Omental fat pad (tissue), 3 donors: ENCODE measurements at regions not wholly inside any gene's neighbourhood (a gene's known extent, or its start where the extent isn't known, plus 50 kb on each side); places are given as distances from the start of the nearest gene placed in this dataset.

Experiments used
- ATAC-seq: fragments of 150-250 bp; one replicate; pipeline ENCODE4 v1.9.1; 2016; ENCODE audit warnings: mild to moderate bottlenecking, moderate library complexity; ENCODE audit not compliant: low FRiP score
- DNase-seq: peaks from one replicate; pipeline ENCODE4 v3.0.0-alpha.2; 2019; ENCODE audit warnings: low spot score
- TF ChIP-seq, protein P1 (sequence below), 3 donors: fragments of 450-650 bp; IDR thresholded peaks; one replicate each; pipeline ENCODE4 v1.5.1; 2016 to 2017; ENCODE audit warnings: antibody characterized with exemption in 3 of 3, mild to moderate bottlenecking in 3 of 3, moderate library complexity in 2 of 3

DNA sequence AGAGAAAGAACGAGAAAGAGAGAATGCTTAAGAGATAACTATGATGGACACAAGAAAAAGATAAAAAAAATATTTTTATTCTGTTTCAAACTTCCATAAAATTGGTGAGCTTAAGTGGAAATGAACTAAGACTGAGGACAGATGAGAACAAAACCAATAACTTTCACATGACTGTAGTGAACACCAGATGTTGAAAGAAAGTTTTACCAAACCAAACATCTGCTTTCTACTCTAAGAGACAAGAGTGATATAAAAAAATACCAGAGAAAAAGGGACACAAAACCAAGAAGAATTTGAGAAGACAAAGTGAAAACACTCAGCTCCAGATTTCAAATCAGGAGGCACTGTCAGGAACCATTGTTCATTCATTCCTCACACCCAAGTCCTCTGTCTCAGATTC lies 147.9 kb downstream of the IMPG2 start:
- no peak for DNase-seq
- TF ChIP-seq, protein P1, sequence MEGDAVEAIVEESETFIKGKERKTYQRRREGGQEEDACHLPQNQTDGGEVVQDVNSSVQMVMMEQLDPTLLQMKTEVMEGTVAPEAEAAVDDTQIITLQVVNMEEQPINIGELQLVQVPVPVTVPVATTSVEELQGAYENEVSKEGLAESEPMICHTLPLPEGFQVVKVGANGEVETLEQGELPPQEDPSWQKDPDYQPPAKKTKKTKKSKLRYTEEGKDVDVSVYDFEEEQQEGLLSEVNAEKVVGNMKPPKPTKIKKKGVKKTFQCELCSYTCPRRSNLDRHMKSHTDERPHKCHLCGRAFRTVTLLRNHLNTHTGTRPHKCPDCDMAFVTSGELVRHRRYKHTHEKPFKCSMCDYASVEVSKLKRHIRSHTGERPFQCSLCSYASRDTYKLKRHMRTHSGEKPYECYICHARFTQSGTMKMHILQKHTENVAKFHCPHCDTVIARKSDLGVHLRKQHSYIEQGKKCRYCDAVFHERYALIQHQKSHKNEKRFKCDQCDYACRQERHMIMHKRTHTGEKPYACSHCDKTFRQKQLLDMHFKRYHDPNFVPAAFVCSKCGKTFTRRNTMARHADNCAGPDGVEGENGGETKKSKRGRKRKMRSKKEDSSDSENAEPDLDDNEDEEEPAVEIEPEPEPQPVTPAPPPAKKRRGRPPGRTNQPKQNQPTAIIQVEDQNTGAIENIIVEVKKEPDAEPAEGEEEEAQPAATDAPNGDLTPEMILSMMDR (IDR thresholded peaks at IDR 0.05): no peak
- no peak for ATAC-seq

DNA sequence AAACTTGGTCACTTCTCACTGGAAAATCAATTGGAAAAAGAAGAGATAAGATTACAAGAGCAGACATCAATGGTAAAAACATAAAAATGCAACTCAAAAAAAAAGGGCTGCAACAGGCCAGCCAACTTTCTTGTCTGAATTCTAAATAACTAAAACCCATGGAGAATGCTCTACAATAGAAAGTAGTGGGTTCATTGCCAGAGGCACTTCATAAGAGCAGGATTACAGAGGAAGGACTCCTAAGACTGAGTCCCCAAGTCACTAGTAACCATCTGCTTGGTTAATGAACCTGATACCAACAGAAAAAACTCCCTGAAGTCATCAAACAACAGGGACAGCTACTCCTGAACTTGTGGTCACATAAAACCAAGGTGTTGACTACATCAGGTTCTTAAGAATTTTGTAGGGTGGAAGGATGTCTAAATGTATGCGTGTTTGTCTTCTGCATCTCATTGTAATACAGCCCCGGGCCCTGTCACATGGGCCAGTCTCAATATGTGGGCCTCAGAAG lies 148.6 kb downstream of the IMPG2 start:
- ATAC-seq: no peak
- TF ChIP-seq, protein P1 (IDR thresholded peaks at IDR 0.05): no peak
- no peak for DNase-seq

DNA sequence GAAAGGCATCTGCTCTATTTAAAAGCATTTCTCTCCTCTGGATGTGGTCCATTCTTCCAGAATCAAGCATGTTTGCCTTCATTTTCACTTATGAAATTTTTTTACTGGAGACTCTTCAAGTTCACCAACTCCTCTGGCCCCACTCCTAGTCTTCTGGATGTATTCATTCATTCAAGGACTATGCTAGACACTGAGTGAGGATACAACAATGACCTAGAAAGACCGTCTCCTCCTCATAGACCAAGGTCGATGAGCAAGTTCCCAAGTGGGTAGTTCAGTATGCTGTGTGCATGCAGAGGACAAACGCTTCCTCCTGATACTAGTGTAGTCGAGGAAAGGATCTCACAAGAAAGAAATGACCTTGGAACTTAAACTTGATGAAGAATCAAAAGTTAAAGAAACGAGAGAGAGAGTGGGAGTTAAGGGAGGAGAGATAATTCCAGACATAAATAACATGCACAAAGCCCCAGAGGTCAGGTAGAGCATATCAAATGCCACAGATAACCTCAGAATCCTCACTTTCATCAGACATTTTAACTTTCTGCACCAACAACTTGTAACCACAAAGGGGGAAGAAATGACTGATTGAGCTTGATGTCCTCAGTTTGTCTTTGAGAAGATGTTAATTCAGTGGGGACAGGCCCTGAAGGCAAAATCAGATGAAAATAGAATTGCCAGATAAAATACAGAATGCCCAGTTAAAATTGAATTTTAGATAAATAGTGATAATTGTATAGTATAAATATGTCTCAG lies 149.4 kb downstream of the IMPG2 start:
- ATAC-seq (no peak), DNase-seq (no peak)
- TF ChIP-seq, protein P1 (IDR thresholded peaks at IDR 0.05): no peak

DNA sequence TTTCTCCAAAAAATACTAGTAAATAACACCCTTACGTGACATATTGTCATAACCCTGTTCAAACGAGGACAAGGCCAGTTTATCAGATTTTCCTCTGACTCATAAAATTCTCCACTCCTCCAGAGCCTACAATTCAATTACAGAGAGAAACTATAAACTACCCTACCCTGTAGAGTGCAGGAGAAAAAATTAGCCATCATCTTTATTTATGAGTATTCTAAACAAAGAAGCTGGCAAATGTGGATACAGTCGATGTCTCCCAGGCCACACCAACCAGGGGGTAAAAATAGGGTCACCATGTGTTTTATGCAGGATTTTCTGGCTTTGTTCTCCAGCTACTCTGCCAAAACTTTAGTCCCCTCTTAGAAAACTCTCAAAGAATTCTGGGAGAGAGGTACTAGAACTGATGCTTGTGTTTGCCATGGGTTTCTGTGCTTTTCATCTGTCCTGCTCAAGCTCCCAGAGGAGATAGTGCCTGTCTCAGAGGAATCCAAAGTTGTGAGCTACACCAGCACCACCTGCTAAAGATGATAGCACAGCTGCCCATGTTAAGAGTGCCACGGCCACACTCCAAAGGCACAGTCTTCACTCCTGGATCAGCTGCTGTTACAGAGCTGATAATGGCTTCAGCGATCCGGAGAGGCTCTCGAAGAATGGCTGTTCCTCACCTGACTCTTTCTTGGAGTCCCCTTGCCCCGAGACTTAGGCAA lies 150.2 kb downstream of the IMPG2 start:
- no peak for DNase-seq
- no peak for ATAC-seq
- TF ChIP-seq, protein P1 (IDR thresholded peaks at IDR 0.05): no peak

DNA sequence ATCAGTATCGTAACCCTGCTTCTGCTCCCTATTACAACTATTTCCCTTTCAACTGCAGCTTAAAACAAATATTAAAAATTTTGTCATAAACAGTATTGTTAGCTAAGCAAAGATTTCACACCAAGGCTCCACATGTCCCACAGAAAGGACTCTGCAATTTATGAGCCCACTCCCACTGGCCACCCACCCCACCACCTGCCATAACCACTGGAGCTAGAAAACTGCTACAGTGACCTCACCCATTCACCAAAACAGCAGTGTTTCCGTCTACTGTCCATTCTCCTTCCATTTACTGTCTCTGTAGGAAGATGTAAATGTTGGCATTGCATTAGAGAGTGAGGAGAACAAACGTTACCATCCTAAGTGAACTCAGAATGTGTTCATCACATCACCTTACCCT lies 150.9 kb downstream of the IMPG2 start:
- ATAC-seq (no peak), DNase-seq (no peak)
- TF ChIP-seq, protein P1 (IDR thresholded peaks at IDR 0.05): no peak

DNA sequence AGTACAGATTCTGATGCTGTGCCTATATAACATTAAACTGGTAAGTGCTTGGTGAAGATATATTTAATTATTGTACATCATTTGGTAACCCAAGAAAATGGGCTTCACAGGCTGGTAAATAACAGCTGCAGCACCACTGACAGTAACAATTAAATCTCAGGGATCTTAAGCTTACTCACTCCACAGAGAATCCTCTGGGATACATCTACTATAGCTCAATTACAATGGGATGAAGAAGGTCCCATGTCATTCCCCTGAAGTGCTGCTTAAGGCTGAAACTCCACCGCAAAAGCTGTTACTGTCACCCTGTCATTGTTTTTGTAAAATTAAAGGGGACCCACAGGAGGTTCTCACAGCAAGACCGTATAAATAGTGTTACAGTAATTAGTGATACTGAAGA lies 153.0 kb downstream of the IMPG2 start:
- DNase-seq (no peak), ATAC-seq (no peak)
- TF ChIP-seq, protein P1 (IDR thresholded peaks at IDR 0.05): no peak
